ENCODE measurements at regions not wholly inside any gene's neighbourhood (a gene's known extent, or its start where the extent isn't known, plus 50 kb on each side); places are given as distances from the start of the nearest gene placed in this dataset.
"Not testable (repeated sequence)": the region's sequence is repeated elsewhere in the genome, so short reads cannot be mapped to it uniquely, and the experiment has no call there.

GRCh38 chr3:163213838-163214237, 1717.2 kb downstream of the OTOL1 start:
- DNase-seq = no peak

DNA sequence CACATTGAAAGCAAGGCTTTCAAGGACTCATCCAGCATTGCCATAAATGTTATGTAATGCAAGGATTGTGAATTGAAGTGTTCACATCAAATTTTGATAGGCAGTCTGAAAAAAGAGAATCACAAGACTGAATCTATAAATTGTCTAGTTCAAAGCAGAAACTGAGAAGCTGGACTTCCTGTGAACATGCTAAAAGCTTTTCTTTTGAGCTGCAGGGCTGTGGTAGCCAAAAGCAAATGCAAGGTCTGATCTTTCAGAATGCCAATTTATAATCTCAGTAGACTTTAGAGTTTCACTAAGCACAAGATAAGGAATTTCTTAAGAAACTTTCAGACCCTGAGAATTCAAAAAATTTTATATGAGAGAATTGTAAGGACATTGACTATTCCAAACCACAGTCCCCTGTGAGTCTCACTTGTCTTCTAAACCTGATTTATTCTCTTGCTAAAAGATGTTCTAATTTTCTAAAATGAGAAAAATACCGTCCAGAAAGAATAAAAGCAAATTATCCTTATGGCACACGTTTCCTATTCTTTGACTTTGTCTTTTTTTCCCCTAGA, 1700.3 kb downstream of the OTOL1 start:
- DNase-seq = peak; percentile 6 to 46 (median 21)

DNA sequence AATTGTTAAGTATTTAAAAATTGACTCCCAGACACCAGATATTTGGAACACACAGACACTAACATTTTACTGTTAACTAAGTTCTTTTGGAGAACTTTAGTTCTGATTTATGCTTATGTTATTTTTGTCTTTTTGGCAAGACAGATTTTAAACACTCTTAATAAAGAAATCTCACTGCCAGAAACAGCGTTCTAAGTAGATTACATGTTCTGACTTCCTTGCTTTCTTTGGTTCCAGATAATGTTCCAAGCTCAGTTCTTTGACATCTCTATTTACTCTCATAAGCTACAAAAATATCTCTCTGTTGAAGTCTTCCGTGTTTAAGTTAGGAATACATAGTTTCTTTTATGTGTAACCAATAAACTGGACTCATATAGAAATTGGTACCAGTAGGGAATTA, 1699.6 kb downstream of the OTOL1 start:
- DNase-seq = peak in 2 of 3 donors; percentile 12 to 16

- no peak for DNase-seq
Observed at GRCh38 chr3:163185721-163186350, 1689.2 kb downstream of the OTOL1 start.

GRCh38 chr3:163175970-163176369, 1679.4 kb downstream of the OTOL1 start:
- peak in 2 of 3 donors; percentile 2 to 6 for DNase-seq

GRCh38 chr3:163172513-163172912, 1675.9 kb downstream of the OTOL1 start:
- DNase-seq = not testable (repeated sequence)

- no peak for DNase-seq
Observed at GRCh38 chr3:163166197-163166596, 1669.6 kb downstream of the OTOL1 start.

DNA sequence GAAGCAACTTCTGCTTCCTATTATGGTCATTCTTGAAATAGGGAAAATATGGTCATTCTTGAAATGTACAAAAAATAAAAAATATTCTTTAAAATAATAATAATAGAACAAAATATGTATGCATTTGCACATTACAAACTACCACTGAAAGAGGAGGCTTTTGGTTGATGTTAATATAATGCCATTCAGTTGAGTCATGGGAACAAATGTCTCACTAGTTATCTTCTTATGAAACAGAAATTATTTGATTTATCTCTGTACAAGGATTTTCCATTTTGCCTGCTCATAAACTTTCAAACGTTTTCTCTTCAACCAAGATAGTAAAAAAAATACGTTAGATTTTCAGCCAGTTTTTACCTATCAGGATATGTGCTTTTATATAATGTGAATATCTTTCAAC, 1662.7 kb downstream of the OTOL1 start:
- DNase-seq = no peak

- DNase-seq = no peak
Observed at GRCh38 chr3:163139600-163139999, 1643.0 kb downstream of the OTOL1 start.

GRCh38 chr3:163138258-163138657, 1641.7 kb downstream of the OTOL1 start:
- DNase-seq = peak in 2 of 3 donors; percentile 1 to 16

DNA sequence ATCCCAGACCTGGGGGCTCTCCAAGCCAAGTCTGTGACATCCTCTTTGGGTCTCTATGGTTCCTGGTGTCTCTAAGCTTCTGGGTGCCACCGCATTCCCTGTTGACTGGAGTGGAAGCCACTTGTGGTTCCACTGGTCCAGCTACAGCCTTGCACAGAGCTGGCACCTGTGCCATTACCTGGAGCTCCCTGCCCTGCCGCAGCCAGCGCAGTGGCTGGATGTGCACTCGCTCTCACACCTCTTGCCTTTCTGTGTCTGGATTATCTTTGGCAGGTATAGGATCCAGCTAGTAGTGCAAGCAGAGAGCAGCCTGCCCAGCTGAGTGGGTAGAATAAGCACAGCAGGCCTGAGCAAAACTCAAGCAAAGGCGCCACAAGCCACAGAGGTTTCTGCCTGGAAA, 1635.5 kb downstream of the OTOL1 start:
- DNase-seq = no peak

GRCh38 chr3:163129287-163129686, 1632.7 kb downstream of the OTOL1 start:
- DNase-seq = no peak

- no peak for DNase-seq
Observed at GRCh38 chr3:163126115-163126514, 1629.5 kb downstream of the OTOL1 start.

Data from muscle of back (tissue), 3 donors.